ENCODE measurements at regions not wholly inside any gene's neighbourhood (a gene's known extent, or its start where the extent isn't known, plus 50 kb on each side); places are given as distances from the start of the nearest gene placed in this dataset.
"Not testable (repeated sequence)": the region's sequence is repeated elsewhere in the genome, so short reads cannot be mapped to it uniquely, and the experiment has no call there.

- no peak for DNase-seq (ENCODE audit: low read depth in 2 of 2)
These were observed 80.2 kb downstream of the SH2D1A start for GRCh38 chrX:124426288-124427169.

- DNase-seq (ENCODE audit: low read depth in 2 of 2) = no peak
These were observed 86.8 kb downstream of the SH2D1A start for GRCh38 chrX:124433186-124433585.

- DNase-seq (ENCODE audit: low read depth in 2 of 2) = no peak
These were observed 89.3 kb downstream of the SH2D1A start for GRCh38 chrX:124435616-124436015.

- DNase-seq (ENCODE audit: low read depth in 2 of 2) = no peak
These were observed 94.3 kb downstream of the SH2D1A start for GRCh38 chrX:124440695-124441094.

GRCh38 chrX:124441971-124442590 lies 95.7 kb downstream of the SH2D1A start:
- no peak for DNase-seq (ENCODE audit: low read depth in 2 of 2)

GRCh38 chrX:124455966-124456365 lies 109.6 kb downstream of the SH2D1A start:
- no peak for DNase-seq (ENCODE audit: low read depth in 2 of 2)

GRCh38 chrX:124459851-124460250 lies 113.5 kb downstream of the SH2D1A start:
- not testable (repeated sequence) for DNase-seq (ENCODE audit: low read depth in 2 of 2)

GRCh38 chrX:124462931-124463330 lies 116.6 kb downstream of the SH2D1A start:
- no peak for DNase-seq (ENCODE audit: low read depth in 2 of 2)

- no peak for DNase-seq (ENCODE audit: low read depth in 2 of 2)
These were observed 120.8 kb downstream of the SH2D1A start for GRCh38 chrX:124467202-124467601.

- no peak for DNase-seq (ENCODE audit: low read depth in 2 of 2)
These were observed 129.0 kb downstream of the SH2D1A start for GRCh38 chrX:124475358-124475757.

- DNase-seq (ENCODE audit: low read depth in 2 of 2) = no peak
These were observed 130.2 kb downstream of the SH2D1A start for GRCh38 chrX:124476562-124476961.

- no peak for DNase-seq (ENCODE audit: low read depth in 2 of 2)
These were observed 131.7 kb downstream of the SH2D1A start for GRCh38 chrX:124478046-124478445.

GRCh38 chrX:124488412-124489161 lies 142.2 kb downstream of the SH2D1A start:
- DNase-seq (ENCODE audit: low read depth in 2 of 2) = no peak

GRCh38 chrX:124493984-124494383 lies 147.6 kb downstream of the SH2D1A start:
- DNase-seq (ENCODE audit: low read depth in 2 of 2) = no peak

GRCh38 chrX:124497386-124497785 lies 151.0 kb downstream of the SH2D1A start:
- no peak for DNase-seq (ENCODE audit: low read depth in 2 of 2)

GRCh38 chrX:124501586-124501985 lies 155.2 kb downstream of the SH2D1A start:
- DNase-seq (ENCODE audit: low read depth in 2 of 2) = no peak

- DNase-seq (ENCODE audit: low read depth in 2 of 2) = no peak
These were observed 155.8 kb downstream of the SH2D1A start for GRCh38 chrX:124502166-124502565.

GRCh38 chrX:124502599-124502998 lies 156.2 kb downstream of the SH2D1A start:
- DNase-seq (ENCODE audit: low read depth in 2 of 2) = no peak

- DNase-seq (ENCODE audit: low read depth in 2 of 2) = no peak
These were observed 158.0 kb downstream of the SH2D1A start for GRCh38 chrX:124504111-124504983.

- no peak for DNase-seq (ENCODE audit: low read depth in 2 of 2)
These were observed 159.7 kb downstream of the SH2D1A start for GRCh38 chrX:124506066-124506465.

GRCh38 chrX:124507246-124507645 lies 160.9 kb downstream of the SH2D1A start:
- no peak for DNase-seq (ENCODE audit: low read depth in 2 of 2)

- no peak for DNase-seq (ENCODE audit: low read depth in 2 of 2)
These were observed 172.5 kb downstream of the SH2D1A start for GRCh38 chrX:124518885-124519284.
